Heart right ventricle (tissue), 16 donors: ENCODE measurements at regions not wholly inside any gene's neighbourhood (a gene's known extent, or its start where the extent isn't known, plus 50 kb on each side); places are given as distances from the start of the nearest gene placed in this dataset.

Experiments
- ATAC-seq, 8 donors: fragments of 200-7000 bp; cut with Tn5 transposase; one replicate each; pipeline ENCODE4 v1.9.1; 2020; ENCODE audit warnings: mild to moderate bottlenecking in 8 of 8, moderate library complexity in 8 of 8, moderate number of reproducible peaks in 1 of 8
- DNase-seq, 2 donors: peaks; one replicate each; pipeline ENCODE4 v3.0.0-alpha.2; 2020
- H3K27ac ChIP-seq, 10 donors: fragments of 200-600 bp; sonication (generic) in 2 of 10; one replicate each; pipeline versions ENCODE4 v1.5.0 to v1.8.0; 2020 to 2022; ENCODE audit warnings: mild to moderate bottlenecking in 3 of 10
- H3K27me3 ChIP-seq, 7 donors: fragments of 200-600 bp; one replicate each; pipeline ENCODE4 v1.8.0; 2021 to 2022; ENCODE audit warnings: mild to moderate bottlenecking in 2 of 7
- H3K36me3 ChIP-seq, 9 donors: fragments of 200-600 bp; sonication (generic) in 1 of 9; one replicate each; pipeline versions ENCODE4 v1.5.0 to v1.8.0; 2020 to 2022; ENCODE audit warnings: mild to moderate bottlenecking in 2 of 9
- H3K4me1 ChIP-seq, 9 donors: fragments of 200-600 bp; sonication (generic) in 1 of 9; one replicate each; pipeline versions ENCODE4 v1.5.0 to v1.8.0; 2020 to 2022; ENCODE audit warnings: mild to moderate bottlenecking in 4 of 9
- H3K4me3 ChIP-seq, 10 donors: fragments of 200-600 bp; sonication (generic) in 2 of 10; one replicate each; pipeline versions ENCODE4 v1.5.0 to v1.8.0; 2020 to 2022; ENCODE audit warnings: mild to moderate bottlenecking in 7 of 10, moderate library complexity in 2 of 10
- H3K9me3 ChIP-seq, 11 donors: fragments of 200-600 bp in 10 of 11; sonication (generic) in 2 of 11; one replicate each; pipeline versions ENCODE4 v1.5.0 to v1.8.0; 2013 to 2022; ENCODE audit warnings: mild to moderate bottlenecking in 2 of 11, control low read depth in 1 of 11, moderate library complexity in 1 of 11
- WGBS, 2 donors: extraction: QIAGEN DNeasy Blood & Tissue Kit; methylation state at CpG; one replicate each; pipeline ENCODE4 v1.1.7; 2013; ENCODE audit warnings: inconsistent platforms in 1 of 2; 5-methylcytosine and 5-hydroxymethylcytosine counted together
- intact Hi-C, 10 donors: fragments of 100-400 bp; cut with DNase I; formaldehyde crosslinking; loops; one replicate each; pipeline versions ENCODE4 v1.11.1 to v1.14.2; 2022
- TF ChIP-seq, protein P1 (sequence below), 9 donors: fragments of 200-600 bp; sonication (generic) in 2 of 9; IDR thresholded peaks; one replicate each; pipeline versions ENCODE4 v1.5.0 to v1.8.0; 2021 to 2022; ENCODE audit warnings: antibody characterized with exemption in 9 of 9, mild to moderate bottlenecking in 5 of 9, moderate library complexity in 1 of 9
- donor health status: Arrhythmogenic right ventricular cardiomyopathy.
- donor health status: ischemic (EF 13 %, LVEDD 7.1; RV severe dilation, severe dysfunction).
- donor health status: healthy with polysubstance abuse.
- donor health status: DM: no; HTN: yes; CAD: no.
- donor health status: DM: no; HTN: no; CAD: no.
- donor health status: ischemic (EF 25% LVEDD 6.9; RV normal size, moderate dysfunction).
- donor health status: ischemic (EF 25% LVEDD 5.7; RV mildly dilated, moderate dysfunction).
- donor health status: healthy.
- donor health status: DM: yes; HTN: yes; CAD: no.
- donor health status: Ischemic cardiomyopathy.
- donor health status: ischemic (EF 35%, LVEDD 5.7; RV mildly dilated, moderate dysfunction).
- donor health status: nonischemic (EF 11% LVEDD 7.7; RV severe dilation, severe dysfunction).
- donor health status: DM: yes; HTN: yes; CAD: no.
- donor health status: PGD.
- donor health status: ischemic (EF 29% LVEDD 5.4; RV normal size, mild dysfunction).
- donor health status: nonischemic (EF 23%, LVEDD 6.1; RV moderate dilation, normal function).

DNA sequence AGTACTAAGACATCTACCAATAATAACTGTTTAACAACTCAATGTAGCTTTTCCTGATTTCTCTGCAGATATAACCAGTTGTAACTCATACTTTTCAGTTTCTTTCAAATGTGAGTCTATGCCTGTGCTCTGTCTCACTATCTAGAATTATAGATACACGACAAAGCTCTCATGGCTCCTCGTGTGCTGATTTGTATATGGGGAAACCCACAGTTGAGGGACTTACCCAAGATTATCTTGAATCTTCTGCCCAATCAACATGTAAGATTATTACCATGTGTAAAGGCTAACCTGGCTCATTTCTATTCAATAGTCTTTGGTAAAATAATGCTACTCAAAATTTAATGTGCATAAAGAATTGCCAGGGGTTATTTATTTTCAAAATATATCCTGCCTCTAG lies 554.4 kb downstream of the FBXO15 start:
- TF ChIP-seq, protein P1, sequence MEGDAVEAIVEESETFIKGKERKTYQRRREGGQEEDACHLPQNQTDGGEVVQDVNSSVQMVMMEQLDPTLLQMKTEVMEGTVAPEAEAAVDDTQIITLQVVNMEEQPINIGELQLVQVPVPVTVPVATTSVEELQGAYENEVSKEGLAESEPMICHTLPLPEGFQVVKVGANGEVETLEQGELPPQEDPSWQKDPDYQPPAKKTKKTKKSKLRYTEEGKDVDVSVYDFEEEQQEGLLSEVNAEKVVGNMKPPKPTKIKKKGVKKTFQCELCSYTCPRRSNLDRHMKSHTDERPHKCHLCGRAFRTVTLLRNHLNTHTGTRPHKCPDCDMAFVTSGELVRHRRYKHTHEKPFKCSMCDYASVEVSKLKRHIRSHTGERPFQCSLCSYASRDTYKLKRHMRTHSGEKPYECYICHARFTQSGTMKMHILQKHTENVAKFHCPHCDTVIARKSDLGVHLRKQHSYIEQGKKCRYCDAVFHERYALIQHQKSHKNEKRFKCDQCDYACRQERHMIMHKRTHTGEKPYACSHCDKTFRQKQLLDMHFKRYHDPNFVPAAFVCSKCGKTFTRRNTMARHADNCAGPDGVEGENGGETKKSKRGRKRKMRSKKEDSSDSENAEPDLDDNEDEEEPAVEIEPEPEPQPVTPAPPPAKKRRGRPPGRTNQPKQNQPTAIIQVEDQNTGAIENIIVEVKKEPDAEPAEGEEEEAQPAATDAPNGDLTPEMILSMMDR (IDR thresholded peaks at IDR 0.05): no peak
- no peaks in the 10 kb centered on the region for H3K36me3 ChIP-seq
- WGBS, 2 donors: 67 to 69% methylated on average over 2 of the region's 2 CpGs
- H3K9me3 ChIP-seq: peaks cover 0 to 7% (median 0%) of the 10 kb centered on the region in 11 donors
- no peak overlapping the region for H3K4me3 ChIP-seq
- ATAC-seq (no peak), DNase-seq (no peak)
- no peaks in the 10 kb centered on the region for H3K27me3 ChIP-seq
- intact Hi-C loops: no loop called here
- H3K4me1 ChIP-seq: no peaks in the 10 kb centered on the region
- H3K27ac ChIP-seq: no peak overlapping the region

DNA sequence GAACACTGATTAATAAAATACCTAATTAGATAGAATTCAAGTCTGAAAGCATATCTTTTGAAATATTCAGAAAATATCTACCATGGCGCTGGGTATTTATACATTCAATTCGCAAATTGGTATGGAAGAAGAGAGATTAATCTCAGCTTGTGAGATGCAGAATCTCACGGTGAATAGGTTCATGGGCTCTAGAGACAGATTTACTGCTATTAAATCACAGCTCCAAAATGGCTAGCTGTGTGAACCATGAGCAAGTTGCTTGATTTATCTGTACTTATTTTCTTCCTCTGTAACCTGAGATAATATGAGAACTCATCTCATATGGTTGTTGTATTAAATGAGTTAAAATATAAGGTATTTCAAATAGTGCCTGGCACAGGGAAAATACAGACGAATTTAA lies 556.7 kb downstream of the FBXO15 start:
- H3K36me3 ChIP-seq: no peaks in the 10 kb centered on the region
- TF ChIP-seq, protein P1 (IDR thresholded peaks at IDR 0.05): no peak
- peaks cover 0 to 7% (median 0%) of the 10 kb centered on the region in 11 donors for H3K9me3 ChIP-seq
- no peak overlapping the region for H3K27ac ChIP-seq
- no peak overlapping the region for H3K4me3 ChIP-seq
- 90 to 92% methylated on average over 4 of the region's 4 CpGs for WGBS, 2 donors
- H3K27me3 ChIP-seq: no peaks in the 10 kb centered on the region
- no peak for DNase-seq
- intact Hi-C loops: no loop called here
- ATAC-seq: no peak
- H3K4me1 ChIP-seq: no peaks in the 10 kb centered on the region

DNA sequence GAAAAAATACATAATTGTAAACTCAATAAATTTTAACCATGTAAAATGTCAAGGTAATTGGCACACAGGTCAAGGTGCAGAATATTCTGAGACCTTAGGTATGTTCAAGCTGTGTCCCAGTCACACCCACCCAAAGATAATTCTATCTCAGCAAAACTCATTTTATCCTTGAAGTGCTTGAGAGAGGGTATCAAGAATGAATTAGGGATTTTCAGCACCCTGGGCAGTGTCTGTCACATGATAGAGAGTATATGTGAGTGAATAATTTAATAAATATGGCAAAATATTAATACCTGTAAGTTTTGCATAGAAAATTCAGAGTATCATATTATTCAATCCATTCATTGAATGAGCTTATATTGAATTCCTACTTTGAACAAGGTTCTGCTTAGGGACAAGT lies 567.9 kb downstream of the FBXO15 start:
- ATAC-seq: no peak
- H3K36me3 ChIP-seq: no peaks in the 10 kb centered on the region
- TF ChIP-seq, protein P1 (IDR thresholded peaks at IDR 0.05): no peak
- intact Hi-C loops: no loop called here
- H3K27me3 ChIP-seq: peaks cover 0 to 3% (median 0%) of the 10 kb centered on the region in 7 donors
- H3K4me3 ChIP-seq: no peak overlapping the region
- DNase-seq: no peak
- H3K9me3 ChIP-seq: no peaks in the 10 kb centered on the region
- no peaks in the 10 kb centered on the region for H3K4me1 ChIP-seq
- no peak overlapping the region for H3K27ac ChIP-seq

GRCh38 chr18:73577365-73577764 lies 570.3 kb downstream of the FBXO15 start:
- TF ChIP-seq, protein P1 (IDR thresholded peaks at IDR 0.05): no peak
- no peak for DNase-seq
- intact Hi-C loops: no loop called here
- Histone ChIP-seq H3K27ac (no peak overlapping the region), H3K36me3 (no peaks in the 10 kb centered on the region), H3K27me3 (no peaks in the 10 kb centered on the region), H3K4me1 (no peaks in the 10 kb centered on the region), H3K9me3 (no peaks in the 10 kb centered on the region), H3K4me3 (no peak overlapping the region)
- ATAC-seq: no peak
- WGBS, 2 donors: 64 to 74% methylated on average over 1 of the region's 1 CpG
